ENCODE measurements at regions not wholly inside any gene's neighbourhood (a gene's known extent, or its start where the extent isn't known, plus 50 kb on each side); places are given as distances from the start of the nearest gene placed in this dataset.

DNA sequence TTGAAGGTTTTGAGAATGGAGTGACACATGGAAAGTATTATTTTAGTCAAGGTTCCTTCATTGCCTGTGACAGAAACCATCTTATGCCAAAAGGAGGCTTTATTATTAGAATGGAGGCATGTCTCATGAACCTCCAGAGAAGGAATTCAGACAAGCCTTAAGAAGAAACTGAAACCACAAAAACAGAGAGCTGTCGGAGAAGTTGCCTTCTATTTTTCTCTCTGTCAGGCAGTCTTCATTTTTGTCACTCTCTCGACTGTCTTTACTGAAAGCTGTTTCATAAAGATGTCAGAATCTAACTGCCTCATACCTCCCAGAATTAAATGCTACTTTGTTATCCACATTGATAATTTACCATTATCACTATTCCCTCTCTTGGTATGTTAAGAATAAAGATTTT is 434.7 kb upstream of the ADGRL4 start:
- TF ChIP-seq HNRNPUL1 (IDR thresholded peaks at IDR 0.05; ENCODE audit: low read depth, low read length), result no peak
- TF ChIP-seq MXD4 (CRISPR knock-in tag; IDR thresholded peaks at IDR 0.05), result no peak

All from HepG2 (cell line).